ENCODE measurements at regions not wholly inside any gene's neighbourhood (a gene's known extent, or its start where the extent isn't known, plus 50 kb on each side); places are given as distances from the start of the nearest gene placed in this dataset.

GRCh38 chr7:67825356-67825755 is 828.7 kb downstream of the TYW1 start:
- H3K4me3 ChIP-seq (ENCODE audit: low read depth, low read length) = no peak overlapping the region
- ChIA-PET POLR2A (no interaction called here), CTCF (no interaction called here)
- no peak for DNase-seq (ENCODE audit: low read depth, low spot score)
- TF ChIP-seq, protein P1, sequence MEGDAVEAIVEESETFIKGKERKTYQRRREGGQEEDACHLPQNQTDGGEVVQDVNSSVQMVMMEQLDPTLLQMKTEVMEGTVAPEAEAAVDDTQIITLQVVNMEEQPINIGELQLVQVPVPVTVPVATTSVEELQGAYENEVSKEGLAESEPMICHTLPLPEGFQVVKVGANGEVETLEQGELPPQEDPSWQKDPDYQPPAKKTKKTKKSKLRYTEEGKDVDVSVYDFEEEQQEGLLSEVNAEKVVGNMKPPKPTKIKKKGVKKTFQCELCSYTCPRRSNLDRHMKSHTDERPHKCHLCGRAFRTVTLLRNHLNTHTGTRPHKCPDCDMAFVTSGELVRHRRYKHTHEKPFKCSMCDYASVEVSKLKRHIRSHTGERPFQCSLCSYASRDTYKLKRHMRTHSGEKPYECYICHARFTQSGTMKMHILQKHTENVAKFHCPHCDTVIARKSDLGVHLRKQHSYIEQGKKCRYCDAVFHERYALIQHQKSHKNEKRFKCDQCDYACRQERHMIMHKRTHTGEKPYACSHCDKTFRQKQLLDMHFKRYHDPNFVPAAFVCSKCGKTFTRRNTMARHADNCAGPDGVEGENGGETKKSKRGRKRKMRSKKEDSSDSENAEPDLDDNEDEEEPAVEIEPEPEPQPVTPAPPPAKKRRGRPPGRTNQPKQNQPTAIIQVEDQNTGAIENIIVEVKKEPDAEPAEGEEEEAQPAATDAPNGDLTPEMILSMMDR (IDR thresholded peaks at IDR 0.05; ENCODE audit: insufficient read depth, low read length, missing control alignments) = no peak

DNA sequence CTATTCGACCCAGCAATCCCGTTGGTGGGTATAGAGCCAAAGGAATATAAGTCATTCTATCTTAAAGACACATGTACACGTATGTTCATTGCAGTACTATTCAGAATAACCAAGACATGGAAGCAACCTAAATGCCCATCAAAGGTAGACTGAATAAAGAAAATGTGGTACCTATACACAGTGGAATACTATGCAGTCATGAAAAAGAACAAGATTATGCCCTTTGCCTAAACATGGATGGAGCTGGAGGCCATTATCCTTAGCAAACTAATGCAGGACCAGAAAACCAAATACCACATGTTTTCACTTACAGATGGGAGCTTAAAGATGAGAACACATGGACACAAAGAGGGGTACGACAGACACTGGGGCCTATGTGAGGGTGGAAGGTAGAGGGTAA is 845.3 kb downstream of the TYW1 start:
- POLR2A ChIA-PET = no interaction called here
- DNase-seq (ENCODE audit: low read depth, low spot score) = no peak
- TF ChIP-seq, protein P1 (IDR thresholded peaks at IDR 0.05; ENCODE audit: insufficient read depth, low read length, missing control alignments) = no peak
- no peak overlapping the region for H3K4me3 ChIP-seq (ENCODE audit: low read depth, low read length)
- CTCF ChIA-PET = no interaction called here

GRCh38 chr7:67842571-67842970 is 845.9 kb downstream of the TYW1 start:
- H3K4me3 ChIP-seq (ENCODE audit: low read depth, low read length) = no peak overlapping the region
- ChIA-PET CTCF (no interaction called here), POLR2A (no interaction called here)
- TF ChIP-seq, protein P1 (IDR thresholded peaks at IDR 0.05; ENCODE audit: insufficient read depth, low read length, missing control alignments) = no peak
- no peak for DNase-seq (ENCODE audit: low read depth, low spot score)

GRCh38 chr7:67843001-67843565 is 846.5 kb downstream of the TYW1 start:
- TF ChIP-seq, protein P1 (IDR thresholded peaks at IDR 0.05; ENCODE audit: insufficient read depth, low read length, missing control alignments) = no peak
- no peak overlapping the region for H3K4me3 ChIP-seq (ENCODE audit: low read depth, low read length)
- POLR2A ChIA-PET = no interaction called here
- no peak for DNase-seq (ENCODE audit: low read depth, low spot score)
- CTCF ChIA-PET = no interaction called here

- POLR2A ChIA-PET = no interaction called here
- DNase-seq (ENCODE audit: low read depth, low spot score) = no peak
- TF ChIP-seq, protein P1 (IDR thresholded peaks at IDR 0.05; ENCODE audit: insufficient read depth, low read length, missing control alignments) = no peak
- no peak overlapping the region for H3K4me3 ChIP-seq (ENCODE audit: low read depth, low read length)
- CTCF ChIA-PET = interaction anchor here (0.6 kb wide), 1 partner anchor 180 kb away, joined by 3 read pairs; no protein-coding TSS in a partner anchor
These were observed 847.0 kb downstream of the TYW1 start for GRCh38 chr7:67843615-67844014.

DNA sequence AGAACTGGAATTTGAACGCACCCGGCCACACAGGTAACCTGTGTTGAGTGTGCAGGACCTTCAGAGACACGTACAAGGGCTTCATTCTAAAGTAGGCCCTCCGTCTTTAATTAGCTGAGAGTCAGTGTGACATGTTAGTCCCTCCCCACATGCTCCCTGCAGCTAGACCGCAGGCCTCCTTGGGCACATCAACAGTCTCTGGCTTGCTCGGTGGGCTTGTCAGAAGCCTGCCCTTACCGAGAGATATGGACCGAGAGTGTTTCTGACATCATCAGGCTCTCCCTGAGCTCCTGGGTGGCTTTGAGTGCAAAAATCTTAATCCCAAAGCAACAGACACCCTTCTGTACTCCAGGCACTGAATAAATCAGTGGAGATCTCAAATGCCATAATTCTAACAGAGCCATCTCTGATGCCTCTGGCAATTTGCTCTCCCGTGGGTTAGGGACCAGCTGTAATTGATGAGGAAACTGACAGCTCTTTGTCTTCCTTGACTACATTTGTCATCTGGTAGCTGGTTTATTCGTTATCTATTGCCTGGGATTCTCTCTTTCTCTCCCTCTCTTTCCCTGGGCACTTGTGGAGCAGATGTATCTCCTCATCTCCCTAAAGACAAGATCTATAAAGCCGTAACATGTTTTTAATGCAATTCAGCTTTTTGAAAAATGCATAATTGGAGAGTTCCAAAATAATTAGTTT is 850.6 kb downstream of the TYW1 start:
- TF ChIP-seq, protein P1 (IDR thresholded peaks at IDR 0.05; ENCODE audit: insufficient read depth, low read length, missing control alignments) = no peak
- CTCF ChIA-PET = no interaction called here

More for the DNA sequence above, 850.6 kb downstream of the TYW1 start:
- POLR2A ChIA-PET = no interaction called here
- H3K4me3 ChIP-seq (ENCODE audit: low read depth, low read length) = no peak overlapping the region
- DNase-seq (ENCODE audit: low read depth, low spot score) = no peak
